Fibroblast of villous mesenchyme (primary cell): ENCODE measurements at regions not wholly inside any gene's neighbourhood (a gene's known extent, or its start where the extent isn't known, plus 50 kb on each side); places are given as distances from the start of the nearest gene placed in this dataset.
A peak's percentile ranks its signal among the peaks of the same experiment; 100 is the strongest.
"Not testable (repeated sequence)": the region's sequence is repeated elsewhere in the genome, so short reads cannot be mapped to it uniquely, and the experiment has no call there.

Source experiments
- DNase-seq: peaks from one replicate; pipeline ENCODE4 v3.0.0-alpha.2; 2010; ENCODE audit warnings: low read depth
- H3K4me3 ChIP-seq: 2 replicates; pipeline ENCODE4 v1.5.1; 2011; ENCODE audit warnings: low read depth, mild to moderate bottlenecking, low read length
- TF ChIP-seq, protein P1 (sequence below): IDR thresholded peaks from 2 replicates; pipeline ENCODE4 v1.5.1; 2012; ENCODE audit warnings: low read depth, mild to moderate bottlenecking, low read length; ENCODE audit not compliant: insufficient read depth

- H3K4me3 ChIP-seq: no peak overlapping the region
- peak; percentile 28 for DNase-seq
These were observed 199.0 kb upstream of the DPYD start for GRCh38 chr1:98119796-98120195.

DNA sequence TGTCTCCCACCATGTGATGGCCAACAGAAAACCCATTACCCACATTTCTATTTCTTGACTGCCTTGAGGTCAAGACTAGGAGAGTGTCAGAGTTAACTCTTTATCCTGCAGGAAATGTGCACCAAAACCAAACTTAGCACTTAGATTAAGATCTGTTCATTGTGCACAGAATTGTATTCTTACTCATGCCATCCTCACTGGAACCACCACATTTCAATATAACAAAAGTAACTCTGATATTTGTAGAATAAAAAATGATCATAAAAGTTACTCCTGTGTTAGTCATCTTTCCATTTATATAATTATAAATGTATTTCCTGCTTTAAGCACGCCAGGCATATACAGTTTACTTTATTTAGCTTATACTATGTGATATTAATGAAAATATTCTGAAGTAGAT, 193.0 kb upstream of the DPYD start:
- TF ChIP-seq, protein P1, sequence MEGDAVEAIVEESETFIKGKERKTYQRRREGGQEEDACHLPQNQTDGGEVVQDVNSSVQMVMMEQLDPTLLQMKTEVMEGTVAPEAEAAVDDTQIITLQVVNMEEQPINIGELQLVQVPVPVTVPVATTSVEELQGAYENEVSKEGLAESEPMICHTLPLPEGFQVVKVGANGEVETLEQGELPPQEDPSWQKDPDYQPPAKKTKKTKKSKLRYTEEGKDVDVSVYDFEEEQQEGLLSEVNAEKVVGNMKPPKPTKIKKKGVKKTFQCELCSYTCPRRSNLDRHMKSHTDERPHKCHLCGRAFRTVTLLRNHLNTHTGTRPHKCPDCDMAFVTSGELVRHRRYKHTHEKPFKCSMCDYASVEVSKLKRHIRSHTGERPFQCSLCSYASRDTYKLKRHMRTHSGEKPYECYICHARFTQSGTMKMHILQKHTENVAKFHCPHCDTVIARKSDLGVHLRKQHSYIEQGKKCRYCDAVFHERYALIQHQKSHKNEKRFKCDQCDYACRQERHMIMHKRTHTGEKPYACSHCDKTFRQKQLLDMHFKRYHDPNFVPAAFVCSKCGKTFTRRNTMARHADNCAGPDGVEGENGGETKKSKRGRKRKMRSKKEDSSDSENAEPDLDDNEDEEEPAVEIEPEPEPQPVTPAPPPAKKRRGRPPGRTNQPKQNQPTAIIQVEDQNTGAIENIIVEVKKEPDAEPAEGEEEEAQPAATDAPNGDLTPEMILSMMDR: no peak
- no peak overlapping the region for H3K4me3 ChIP-seq
- DNase-seq: no peak

More at GRCh38 chr1:98119796-98120195, 199.0 kb upstream of the DPYD start:
- TF ChIP-seq, protein P1: no peak

- no peak overlapping the region for H3K4me3 ChIP-seq
- TF ChIP-seq, protein P1: no peak
- no peak for DNase-seq
These were observed 191.8 kb upstream of the DPYD start for GRCh38 chr1:98112626-98113025.

DNA sequence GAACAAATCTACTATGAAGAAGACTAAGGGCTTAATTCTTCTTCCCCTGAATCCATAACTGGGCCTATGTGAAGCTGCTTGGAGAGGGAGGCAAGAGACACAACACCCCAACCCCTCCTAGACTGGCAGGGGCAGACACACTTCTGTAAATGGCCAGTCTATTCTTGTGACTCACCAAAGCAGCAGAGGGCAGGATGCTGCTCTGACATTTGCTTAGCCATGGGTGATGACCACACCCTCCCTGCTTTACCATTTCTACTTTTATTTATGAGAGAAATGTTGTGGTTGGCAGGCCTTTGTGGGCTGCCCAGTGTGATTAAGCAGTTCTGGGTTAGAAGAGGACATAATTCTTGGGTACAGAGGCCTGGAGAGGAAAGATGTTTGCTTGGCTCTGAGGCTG, 189.8 kb upstream of the DPYD start:
- TF ChIP-seq, protein P1: no peak
- H3K4me3 ChIP-seq: no peak overlapping the region
- no peak for DNase-seq

- not testable (repeated sequence) for DNase-seq, H3K4me3 ChIP-seq
These were observed 187.5 kb upstream of the DPYD start for GRCh38 chr1:98108378-98108777.

DNA sequence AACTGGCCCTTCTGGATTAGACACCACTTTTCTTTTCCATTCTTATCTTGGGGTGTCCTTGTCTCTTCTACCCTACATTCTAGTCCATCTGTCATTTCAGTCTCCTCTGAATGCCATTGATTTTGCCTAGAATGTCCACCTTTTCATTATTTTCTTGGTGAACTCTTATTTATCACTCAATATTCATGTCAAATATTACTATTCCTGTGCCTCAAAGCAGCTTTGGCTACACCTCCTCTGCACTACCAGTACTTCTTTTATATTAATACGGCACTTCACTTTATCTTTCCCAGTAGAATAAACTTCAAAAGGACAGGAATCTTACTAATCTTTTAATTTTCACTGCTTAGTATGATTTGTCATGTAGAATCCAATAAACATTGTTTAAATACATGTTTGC, 186.4 kb upstream of the DPYD start:
- no peak overlapping the region for H3K4me3 ChIP-seq
- no peak for DNase-seq
- TF ChIP-seq, protein P1: no peak

DNA sequence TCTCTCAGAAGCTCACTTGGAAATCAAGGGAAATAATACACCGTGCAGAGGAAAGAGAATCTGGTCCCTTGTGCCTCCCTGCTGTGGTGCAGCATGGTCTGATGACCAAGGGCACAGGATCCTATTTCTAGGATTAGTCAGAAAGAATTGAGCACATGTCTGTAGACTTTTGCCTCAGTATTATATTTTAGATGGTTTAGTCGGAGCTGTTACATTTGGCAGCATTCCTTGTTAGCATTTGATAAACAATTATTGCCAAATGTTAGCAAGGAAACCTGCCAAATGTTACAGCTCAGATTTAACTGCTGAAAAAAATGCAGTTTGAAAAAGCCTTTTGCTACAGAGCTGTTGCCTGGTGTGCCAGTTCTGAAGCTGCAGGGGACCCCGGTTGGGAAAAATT, 183.5 kb upstream of the DPYD start:
- H3K4me3 ChIP-seq: no peak overlapping the region
- TF ChIP-seq, protein P1: no peak
- DNase-seq: peak; percentile 85
